ENCODE measurements at regions not wholly inside any gene's neighbourhood (a gene's known extent, or its start where the extent isn't known, plus 50 kb on each side); places are given as distances from the start of the nearest gene placed in this dataset.
A peak's percentile ranks its signal among the peaks of the same experiment; 100 is the strongest.
"Not testable (repeated sequence)": the region's sequence is repeated elsewhere in the genome, so short reads cannot be mapped to it uniquely, and the experiment has no call there.

DNA sequence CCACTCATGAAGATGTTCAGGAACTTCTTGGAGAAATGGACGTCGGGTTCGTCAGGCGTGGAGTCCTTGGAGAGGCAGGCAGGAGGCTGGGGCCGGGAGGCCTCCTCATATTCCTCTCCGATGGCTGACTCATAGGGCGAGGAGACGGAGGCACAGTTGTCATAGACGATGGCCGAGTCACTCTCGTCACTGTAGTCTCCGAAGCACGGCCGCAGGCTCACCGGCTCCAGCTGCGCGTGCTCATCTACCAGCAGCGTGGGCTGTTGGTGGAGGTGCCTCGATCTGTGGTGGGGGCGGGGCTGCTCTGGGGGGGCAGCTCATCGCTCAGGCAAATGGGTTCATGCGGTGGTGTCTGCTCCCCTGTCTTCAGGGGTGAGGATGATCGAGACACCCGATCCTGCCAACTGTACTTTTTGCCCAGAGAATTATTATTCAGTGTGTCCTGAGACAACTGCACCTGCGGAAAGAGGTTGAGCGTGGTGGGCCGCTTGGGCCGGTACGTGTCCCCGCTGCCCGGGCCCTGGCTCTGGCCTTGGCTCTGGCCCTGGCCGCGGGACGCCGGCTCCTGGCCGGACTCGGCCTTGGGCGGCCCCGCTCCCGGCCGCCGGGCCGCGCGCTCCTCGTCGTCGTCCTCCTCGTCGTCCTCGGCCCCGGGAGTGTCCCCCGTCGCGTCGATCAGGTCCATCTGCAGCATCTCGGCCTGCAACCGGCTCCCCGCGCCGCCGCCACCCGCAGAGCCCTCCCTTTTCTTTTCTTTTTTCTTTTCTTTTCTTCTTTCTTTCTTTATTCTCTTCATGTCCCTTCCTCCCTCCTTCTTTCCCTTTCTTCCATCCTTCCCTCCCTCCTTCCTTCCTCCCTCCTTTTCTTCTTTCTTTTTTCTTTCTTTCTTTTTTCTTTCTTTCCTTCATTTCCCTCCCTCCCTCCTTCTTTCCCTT is 111.4 kb upstream of the PLEKHM1 start:
- H3K36me3 Mint-ChIP-seq; ATAC-seq; H3K27ac Mint-ChIP-seq; DNase-seq (ENCODE audit: low spot score); H3K27me3 Mint-ChIP-seq; H3K4me1 Mint-ChIP-seq (ENCODE audit: low read depth in 2 of 2); H3K4me3 Mint-ChIP-seq; H3K9me3 Mint-ChIP-seq: not testable (repeated sequence)

DNA sequence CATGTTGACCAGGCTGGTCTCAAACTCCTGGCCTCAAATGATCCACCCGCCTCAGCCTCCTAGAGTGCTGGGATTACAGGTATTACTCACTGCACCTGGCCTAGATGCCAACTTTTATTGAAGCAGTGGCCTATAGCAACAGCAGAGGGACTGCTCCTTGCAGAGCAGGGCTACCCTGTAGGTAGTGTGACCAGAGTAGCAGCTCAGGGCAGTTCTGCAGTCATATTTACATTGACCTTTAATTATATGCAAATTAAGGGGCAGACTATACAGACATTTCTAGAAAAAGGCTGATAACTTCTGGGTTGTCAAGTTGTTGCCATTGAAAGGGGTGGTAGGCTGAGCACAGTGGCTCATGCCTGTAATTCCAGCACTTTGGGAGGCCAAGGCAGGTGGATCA is 115.2 kb upstream of the PLEKHM1 start:
- not testable (repeated sequence) for H3K27ac Mint-ChIP-seq; H3K4me1 Mint-ChIP-seq (ENCODE audit: low read depth in 2 of 2)

DNA sequence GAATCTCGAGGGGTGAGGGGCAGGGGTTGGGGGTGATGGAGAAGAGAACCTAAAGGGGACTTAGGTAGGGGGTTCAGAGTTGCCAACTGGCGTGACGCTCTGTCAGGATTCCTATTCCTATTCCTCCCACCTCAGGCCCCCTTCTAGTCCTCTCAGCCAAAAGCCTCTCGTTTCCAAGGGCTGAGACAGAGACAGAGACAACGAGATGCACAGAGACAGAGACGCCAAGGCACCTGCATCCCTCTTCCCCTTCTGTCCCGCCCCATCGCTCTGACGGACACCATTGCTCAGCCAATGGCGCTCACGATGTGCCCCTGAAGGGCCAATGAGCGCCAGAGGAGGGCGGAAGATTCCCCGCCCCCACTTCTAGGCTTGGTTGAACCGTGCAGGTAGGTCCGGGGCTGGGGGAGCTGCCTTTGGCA is 129.5 kb upstream of the PLEKHM1 start:
- Mint-ChIP-seq H3K4me3 (peak overlapping the region; percentile 80), H3K27ac (peak overlapping the region in 1 of 2 donors; percentile 63)
- ATAC-seq (peak; percentile 100), DNase-seq (ENCODE audit: low spot score) (peak; percentile 90)
- H3K9me3 Mint-ChIP-seq; H3K36me3 Mint-ChIP-seq; H3K27me3 Mint-ChIP-seq; H3K4me1 Mint-ChIP-seq (ENCODE audit: low read depth in 2 of 2): not testable (repeated sequence)

More for the DNA sequence above, 115.2 kb upstream of the PLEKHM1 start:
- H3K9me3 Mint-ChIP-seq; H3K4me3 Mint-ChIP-seq; ATAC-seq; H3K27me3 Mint-ChIP-seq; DNase-seq (ENCODE audit: low spot score); H3K36me3 Mint-ChIP-seq: not testable (repeated sequence)

DNA sequence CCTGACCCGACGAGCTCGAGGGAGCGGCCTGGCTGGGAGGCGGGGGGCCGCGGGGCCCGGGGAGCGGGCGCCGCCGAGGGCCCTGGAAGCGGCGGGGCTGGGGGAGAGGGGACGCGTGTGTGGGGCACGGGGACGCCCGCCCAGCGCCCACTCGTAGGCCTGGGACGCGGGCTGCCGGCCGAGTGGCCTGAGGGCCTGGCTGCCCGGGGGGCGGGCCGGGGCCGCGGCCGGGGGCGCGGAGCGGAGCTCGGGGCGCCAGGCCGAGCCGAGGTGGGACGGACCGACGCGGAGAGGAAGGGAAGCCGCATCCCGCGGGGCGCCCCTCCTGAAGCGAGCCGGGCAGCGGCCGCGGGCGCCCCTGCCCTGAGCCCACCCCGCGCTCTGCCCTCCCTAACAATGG is 129.9 kb upstream of the PLEKHM1 start:
- peak overlapping the region in 1 of 2 donors; percentile 63 for H3K27ac Mint-ChIP-seq

DNA sequence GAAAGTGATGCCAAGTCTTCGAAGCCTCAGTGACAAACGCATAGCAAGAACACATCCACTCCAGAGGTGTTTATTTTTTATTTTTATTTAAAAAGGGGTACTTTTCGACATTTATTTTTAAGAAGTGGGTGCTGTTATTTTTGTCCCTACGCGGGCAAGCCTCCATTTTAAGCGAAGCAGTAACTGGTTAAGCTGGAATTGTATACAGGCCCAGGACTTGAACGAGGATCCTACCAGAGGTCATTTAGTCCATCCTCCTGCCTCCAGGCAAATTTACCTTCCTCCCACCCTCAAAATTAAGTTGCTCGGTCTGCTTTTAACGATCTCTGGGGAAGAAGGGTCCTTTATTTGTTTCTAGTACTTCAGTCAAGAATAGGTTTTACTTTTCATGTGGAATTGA is 130.6 kb upstream of the PLEKHM1 start:
- H3K36me3 Mint-ChIP-seq; H3K9me3 Mint-ChIP-seq; DNase-seq (ENCODE audit: low spot score); H3K4me1 Mint-ChIP-seq (ENCODE audit: low read depth in 2 of 2); H3K27me3 Mint-ChIP-seq; ATAC-seq; H3K27ac Mint-ChIP-seq; H3K4me3 Mint-ChIP-seq: not testable (repeated sequence)

More for the DNA sequence above, 129.9 kb upstream of the PLEKHM1 start:
- H3K4me3 Mint-ChIP-seq: peak overlapping the region; percentile 80
- H3K4me1 Mint-ChIP-seq (ENCODE audit: low read depth in 2 of 2); H3K9me3 Mint-ChIP-seq; DNase-seq (ENCODE audit: low spot score); H3K27me3 Mint-ChIP-seq; H3K36me3 Mint-ChIP-seq: not testable (repeated sequence)
- peak; percentile 74 to 79 for ATAC-seq

DNA sequence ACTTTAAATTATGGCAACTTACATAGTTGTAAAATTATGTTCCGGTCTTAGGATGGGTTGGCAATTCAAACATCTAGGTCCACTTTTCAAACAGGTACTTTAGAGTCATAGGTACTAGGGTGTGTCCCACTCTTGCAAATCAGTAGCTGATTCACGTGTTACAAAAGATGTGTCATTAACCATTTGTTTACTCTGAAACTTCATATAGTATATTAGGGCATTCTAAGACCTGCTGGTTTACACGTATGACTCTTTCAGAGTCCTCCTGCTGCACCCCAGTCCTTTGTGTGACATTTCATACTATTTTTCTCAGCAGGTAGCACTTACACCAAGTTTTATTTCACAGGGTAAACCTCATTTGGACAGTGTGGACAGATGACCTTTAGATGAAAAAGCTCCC is 131.8 kb upstream of the PLEKHM1 start:
- ATAC-seq; H3K4me1 Mint-ChIP-seq (ENCODE audit: low read depth in 2 of 2); H3K4me3 Mint-ChIP-seq: not testable (repeated sequence)

DNA sequence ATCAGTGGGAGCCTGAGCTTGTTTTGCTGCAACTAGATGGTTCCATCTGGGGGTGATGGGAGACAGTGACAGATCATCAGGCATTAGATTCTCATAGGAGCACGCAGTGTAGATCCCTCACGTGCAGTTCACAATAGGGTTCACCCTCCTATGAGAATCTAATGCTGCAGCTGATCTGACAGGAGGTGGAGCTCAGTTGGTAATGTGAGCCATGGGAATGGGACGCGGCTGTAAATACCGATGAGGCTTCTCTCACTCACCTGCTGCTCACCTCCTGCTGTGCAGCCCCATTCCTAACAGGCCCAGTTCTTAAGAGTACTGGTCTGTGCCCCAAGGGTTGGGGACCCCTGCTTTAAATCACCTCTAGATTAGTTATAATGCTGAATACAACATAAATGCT is 137.5 kb upstream of the PLEKHM1 start:
- no peaks in the 10 kb centered on the region for H3K9me3 Mint-ChIP-seq

More for the DNA sequence above, 131.8 kb upstream of the PLEKHM1 start:
- H3K27me3 Mint-ChIP-seq; H3K9me3 Mint-ChIP-seq; H3K27ac Mint-ChIP-seq; H3K36me3 Mint-ChIP-seq; DNase-seq (ENCODE audit: low spot score): not testable (repeated sequence)

DNA sequence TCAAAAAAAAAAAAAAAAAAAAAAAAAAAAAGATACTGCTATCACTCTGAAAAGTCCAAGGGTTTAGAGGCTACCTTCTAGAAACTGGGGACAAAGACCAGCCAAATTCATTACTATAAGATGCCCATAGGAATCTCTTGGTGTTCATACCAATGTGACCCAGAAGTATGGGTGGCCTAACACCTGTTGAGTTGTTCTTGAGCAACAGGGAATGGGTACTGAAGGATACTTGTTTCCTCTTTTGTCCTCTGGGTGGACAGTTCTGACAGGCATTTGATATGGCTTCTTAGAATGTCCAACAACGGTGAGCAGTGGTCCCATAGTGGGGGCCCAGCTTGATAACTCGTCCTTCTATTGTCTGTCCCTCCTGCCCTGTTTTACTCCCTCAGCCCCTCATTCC is 141.4 kb upstream of the PLEKHM1 start:
- Mint-ChIP-seq H3K9me3 (no peaks in the 10 kb centered on the region), H3K4me1 (ENCODE audit: low read depth in 2 of 2) (no peaks in the 10 kb centered on the region), H3K27me3 (no peaks in the 10 kb centered on the region), H3K4me3 (no peak overlapping the region), H3K27ac (no peak overlapping the region), H3K36me3 (peaks cover 6% of the 10 kb centered on the region)
- DNase-seq (ENCODE audit: low spot score) (no peak), ATAC-seq (no peak)

More for the DNA sequence above, 137.5 kb upstream of the PLEKHM1 start:
- DNase-seq (ENCODE audit: low spot score) (no peak), ATAC-seq (no peak)
- Mint-ChIP-seq H3K27me3 (no peaks in the 10 kb centered on the region), H3K4me3 (no peak overlapping the region), H3K27ac (no peak overlapping the region), H3K4me1 (ENCODE audit: low read depth in 2 of 2) (no peaks in the 10 kb centered on the region), H3K36me3 (no peaks in the 10 kb centered on the region)

DNA sequence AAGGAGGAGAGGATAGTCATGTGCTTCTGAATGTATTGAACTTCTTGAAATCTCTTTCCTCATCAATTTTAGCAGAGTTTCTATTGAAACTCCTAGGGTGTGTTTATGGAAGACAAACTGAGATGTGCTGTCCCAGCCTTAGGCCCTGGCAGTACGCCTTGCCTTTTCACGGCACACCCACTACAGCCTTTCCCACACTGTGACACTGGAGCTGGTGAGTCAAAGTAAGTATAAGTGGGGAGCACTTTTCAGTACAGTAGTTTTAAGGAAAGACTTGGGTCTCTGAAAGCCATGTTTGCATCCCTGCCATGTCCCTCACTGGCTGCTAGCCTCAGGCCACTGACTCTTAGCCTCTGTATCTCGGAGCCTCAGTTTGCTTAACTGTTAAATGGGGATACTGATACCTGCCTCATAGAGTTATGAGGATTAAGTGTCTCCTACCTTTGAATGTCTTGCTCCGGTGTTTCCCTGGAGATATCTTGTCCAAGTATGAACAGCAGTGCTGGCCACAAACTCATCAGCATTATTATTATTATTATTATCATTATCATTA is 144.7 kb upstream of the CRHR1 start:
- no peak for DNase-seq (ENCODE audit: low spot score)

DNA sequence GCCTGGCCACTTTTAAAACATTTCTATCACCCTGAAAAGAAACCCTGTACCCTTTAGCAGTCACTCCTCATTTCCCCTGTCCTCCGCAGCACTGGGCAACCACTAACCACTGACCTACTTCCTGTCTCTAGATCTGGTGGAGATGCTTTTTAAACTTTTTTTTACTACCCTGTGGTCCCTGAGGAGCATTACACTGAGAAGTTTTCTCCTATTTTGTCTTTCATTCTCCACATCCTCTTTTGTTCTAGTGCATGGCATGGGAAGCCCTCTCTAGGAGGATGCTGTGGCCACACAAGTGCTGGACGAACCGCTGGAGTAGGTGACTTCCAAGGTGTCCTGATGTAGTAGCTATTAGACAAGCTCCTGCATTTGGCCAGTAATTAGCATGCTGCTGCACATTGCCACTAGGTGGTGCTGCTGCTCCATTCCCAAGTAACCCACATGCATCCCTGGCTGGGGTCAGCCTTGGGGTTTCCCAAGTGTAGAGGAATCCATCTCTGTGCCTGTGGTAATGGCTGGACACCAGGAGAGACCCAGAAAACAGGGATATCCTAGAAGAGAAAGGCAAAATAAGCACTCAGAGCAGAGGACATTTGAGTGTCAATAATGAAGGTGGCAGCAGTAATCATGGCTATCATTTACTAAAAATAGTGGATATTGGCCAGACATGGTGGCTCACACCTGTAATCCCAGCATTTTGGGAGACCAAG is 143.8 kb upstream of the CRHR1 start:
- Mint-ChIP-seq H3K4me1 (ENCODE audit: low read depth in 2 of 2) (peaks cover 10 to 11% of the 10 kb centered on the region in 2 donors), H3K27ac (peak overlapping the region; percentile 19 to 44), H3K9me3 (no peaks in the 10 kb centered on the region), H3K4me3 (peak overlapping the region; percentile 54), H3K27me3 (peaks cover 0 to 5% of the 10 kb centered on the region in 2 donors), H3K36me3 (peaks cover 6% of the 10 kb centered on the region)
- DNase-seq (ENCODE audit: low spot score): peak; percentile 76
- ATAC-seq: peak; percentile 92 to 94

More for the DNA sequence above, 144.7 kb upstream of the CRHR1 start:
- Mint-ChIP-seq H3K27ac (no peak overlapping the region), H3K4me1 (ENCODE audit: low read depth in 2 of 2) (peaks cover 9 to 11% of the 10 kb centered on the region in 2 donors), H3K9me3 (no peaks in the 10 kb centered on the region), H3K27me3 (no peaks in the 10 kb centered on the region), H3K36me3 (peaks cover 6% of the 10 kb centered on the region), H3K4me3 (no peak overlapping the region)
- ATAC-seq: no peak

DNA sequence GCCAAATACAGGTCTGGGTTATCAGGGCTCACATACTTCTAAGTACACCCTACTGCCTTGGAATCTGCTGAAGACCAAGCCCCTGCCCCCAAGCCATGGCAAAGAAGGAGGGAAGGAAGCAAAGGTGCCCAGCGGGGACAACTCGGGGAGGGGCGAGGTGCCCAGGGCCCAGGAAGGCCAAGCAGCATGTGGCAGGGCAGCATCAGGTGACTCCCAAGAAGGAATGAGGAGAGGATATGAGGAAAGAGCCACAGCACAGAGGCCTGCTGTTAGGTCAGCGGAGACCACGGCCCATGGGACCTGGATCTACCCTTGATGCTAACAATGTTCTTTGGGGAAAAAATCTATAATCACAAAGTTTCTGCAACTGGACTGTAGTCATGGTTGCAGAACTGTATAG is 142.6 kb upstream of the CRHR1 start:
- DNase-seq (ENCODE audit: low spot score): no peak
- peaks cover 16 to 23% of the 10 kb centered on the region in 2 donors for H3K4me1 Mint-ChIP-seq (ENCODE audit: low read depth in 2 of 2)
- no peaks in the 10 kb centered on the region for H3K9me3 Mint-ChIP-seq
- ATAC-seq: no peak
- H3K27ac Mint-ChIP-seq: no peak overlapping the region
- H3K36me3 Mint-ChIP-seq: no peaks in the 10 kb centered on the region
- peaks cover 7% of the 10 kb centered on the region in 2 donors for H3K27me3 Mint-ChIP-seq
- H3K4me3 Mint-ChIP-seq: no peak overlapping the region

DNA sequence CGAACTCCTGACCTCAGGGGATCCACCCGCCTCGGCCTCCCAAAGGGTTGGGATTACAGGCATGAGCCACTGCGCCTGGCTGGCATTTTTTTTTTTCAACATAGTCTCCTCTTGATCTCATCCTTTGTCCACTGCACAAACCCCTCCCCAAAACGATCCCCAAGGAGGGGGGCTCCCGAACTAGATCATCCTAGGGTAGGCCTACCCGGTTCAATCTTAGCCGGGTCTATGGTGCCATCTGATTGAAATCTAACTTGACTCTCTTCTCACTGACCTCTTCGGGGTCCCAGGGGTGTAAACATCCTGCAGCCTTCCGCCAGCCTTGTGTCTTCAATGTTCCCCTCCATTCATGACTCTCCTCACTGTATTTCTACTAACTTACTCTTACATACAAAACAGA is 140.5 kb upstream of the CRHR1 start:
- DNase-seq (ENCODE audit: low spot score): no peak
- Mint-ChIP-seq H3K9me3 (no peaks in the 10 kb centered on the region), H3K27ac (no peak overlapping the region), H3K4me1 (ENCODE audit: low read depth in 2 of 2) (peaks cover 16 to 23% of the 10 kb centered on the region in 2 donors), H3K27me3 (peaks cover 7% of the 10 kb centered on the region in 2 donors), H3K36me3 (no peaks in the 10 kb centered on the region), H3K4me3 (no peak overlapping the region)
- no peak for ATAC-seq

DNA sequence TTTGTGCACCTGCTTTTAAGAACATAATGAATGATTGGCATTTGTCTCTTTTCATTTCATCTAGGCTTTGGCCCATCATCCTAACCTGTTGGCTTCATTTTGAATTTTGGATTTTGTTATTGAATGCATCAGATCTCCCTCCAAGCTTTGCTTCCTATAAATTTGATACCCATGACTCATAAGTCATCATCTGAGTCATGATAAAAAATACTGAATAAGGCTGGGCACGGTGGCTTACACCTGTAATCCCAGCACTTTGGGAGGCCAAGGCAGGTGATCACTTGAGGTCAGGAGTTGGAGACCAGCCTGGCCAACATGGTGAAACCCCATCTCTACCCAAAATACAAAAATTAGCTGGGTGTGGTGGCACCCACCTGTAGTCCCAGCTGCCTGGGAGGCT is 139.5 kb upstream of the CRHR1 start:
- ATAC-seq; DNase-seq (ENCODE audit: low spot score); H3K27me3 Mint-ChIP-seq; H3K4me3 Mint-ChIP-seq; H3K36me3 Mint-ChIP-seq; H3K27ac Mint-ChIP-seq; H3K9me3 Mint-ChIP-seq: not testable (repeated sequence)
- peaks cover 13 to 23% of the 10 kb centered on the region in 2 donors for H3K4me1 Mint-ChIP-seq (ENCODE audit: low read depth in 2 of 2)

DNA sequence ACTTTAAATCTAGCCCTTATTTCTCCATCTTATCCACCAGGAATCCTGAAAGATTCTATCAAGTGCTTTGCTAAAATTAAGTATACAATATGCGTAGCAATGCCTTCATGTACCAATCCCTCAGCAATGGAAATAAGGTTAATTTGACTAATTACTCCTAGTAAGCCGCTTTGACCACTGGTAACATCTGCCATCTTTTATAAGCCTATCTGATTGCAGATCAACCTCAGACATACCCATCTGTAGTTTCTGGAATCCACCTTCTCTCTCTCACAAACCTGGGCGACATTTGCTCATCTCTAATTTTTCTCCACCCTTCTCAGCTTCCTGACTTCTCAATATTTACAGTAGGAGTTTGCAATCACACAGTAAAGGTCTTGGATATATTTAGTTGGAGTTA is 138.8 kb upstream of the CRHR1 start:
- Mint-ChIP-seq H3K36me3 (no peaks in the 10 kb centered on the region), H3K27ac (no peak overlapping the region), H3K27me3 (peaks cover 7% of the 10 kb centered on the region in 2 donors), H3K4me1 (ENCODE audit: low read depth in 2 of 2) (peaks cover 8 to 17% of the 10 kb centered on the region in 2 donors), H3K9me3 (no peaks in the 10 kb centered on the region), H3K4me3 (no peak overlapping the region)
- DNase-seq (ENCODE audit: low spot score) (no peak), ATAC-seq (no peak)
